Vagina (tissue), 2 donors: ENCODE measurements at regions not wholly inside any gene's neighbourhood (a gene's known extent, or its start where the extent isn't known, plus 50 kb on each side); places are given as distances from the start of the nearest gene placed in this dataset.

ENCODE experiments used
- POLR2AphosphoS5 ChIP-seq, 2 donors: sonication (generic); formaldehyde crosslinking; IDR thresholded peaks; one replicate each; pipeline ENCODE4 v1.9.0; 2017; ENCODE audit warnings: antibody characterized with exemption in 2 of 2, mild to moderate bottlenecking in 2 of 2, low read depth in 1 of 2; ENCODE audit not compliant: insufficient read depth in 1 of 2
- TF ChIP-seq, protein P1 (sequence below), 3 experiments: fragments of 450-650 bp in 2 of 3; fragments of 200-600 bp in 1 of 3; sonication (generic) in 1 of 3; IDR thresholded peaks; one replicate each; pipeline ENCODE4 v1.5.1; 2017 to 2019; ENCODE audit warnings: antibody characterized with exemption in 3 of 3, mild to moderate bottlenecking in 2 of 3, moderate library complexity in 2 of 3

- TF ChIP-seq, protein P1, sequence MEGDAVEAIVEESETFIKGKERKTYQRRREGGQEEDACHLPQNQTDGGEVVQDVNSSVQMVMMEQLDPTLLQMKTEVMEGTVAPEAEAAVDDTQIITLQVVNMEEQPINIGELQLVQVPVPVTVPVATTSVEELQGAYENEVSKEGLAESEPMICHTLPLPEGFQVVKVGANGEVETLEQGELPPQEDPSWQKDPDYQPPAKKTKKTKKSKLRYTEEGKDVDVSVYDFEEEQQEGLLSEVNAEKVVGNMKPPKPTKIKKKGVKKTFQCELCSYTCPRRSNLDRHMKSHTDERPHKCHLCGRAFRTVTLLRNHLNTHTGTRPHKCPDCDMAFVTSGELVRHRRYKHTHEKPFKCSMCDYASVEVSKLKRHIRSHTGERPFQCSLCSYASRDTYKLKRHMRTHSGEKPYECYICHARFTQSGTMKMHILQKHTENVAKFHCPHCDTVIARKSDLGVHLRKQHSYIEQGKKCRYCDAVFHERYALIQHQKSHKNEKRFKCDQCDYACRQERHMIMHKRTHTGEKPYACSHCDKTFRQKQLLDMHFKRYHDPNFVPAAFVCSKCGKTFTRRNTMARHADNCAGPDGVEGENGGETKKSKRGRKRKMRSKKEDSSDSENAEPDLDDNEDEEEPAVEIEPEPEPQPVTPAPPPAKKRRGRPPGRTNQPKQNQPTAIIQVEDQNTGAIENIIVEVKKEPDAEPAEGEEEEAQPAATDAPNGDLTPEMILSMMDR (IDR thresholded peaks at IDR 0.05): no peak
- TF ChIP-seq POLR2AphosphoS5 (IDR thresholded peaks at IDR 0.05; ENCODE audit: insufficient read depth in 1 of 2, low read depth in 1 of 2): no peak
Observed at GRCh38 chr6:167528239-167528638, 203.4 kb downstream of the TTLL2 start.
